ENCODE measurements at regions not wholly inside any gene's neighbourhood (a gene's known extent, or its start where the extent isn't known, plus 50 kb on each side); places are given as distances from the start of the nearest gene placed in this dataset.
A peak's percentile ranks its signal among the peaks of the same experiment; 100 is the strongest.
"Not testable (repeated sequence)": the region's sequence is repeated elsewhere in the genome, so short reads cannot be mapped to it uniquely, and the experiment has no call there.

GRCh38 chr21:38114717-38115333 is 142.0 kb upstream of the KCNJ15 start:
- DNase-seq (ENCODE audit: low spot score), result no peak

GRCh38 chr21:38115870-38116269 is 140.9 kb upstream of the KCNJ15 start:
- DNase-seq (ENCODE audit: low spot score), result no peak

GRCh38 chr21:38119793-38120192 is 137.0 kb upstream of the KCNJ15 start:
- DNase-seq (ENCODE audit: low spot score), result no peak

GRCh38 chr21:38120679-38120983 is 136.2 kb upstream of the KCNJ15 start:
- DNase-seq (ENCODE audit: low spot score), result not testable (repeated sequence)

- DNase-seq (ENCODE audit: low spot score), result no peak
These were observed 135.6 kb upstream of the KCNJ15 start for GRCh38 chr21:38120984-38121855.

GRCh38 chr21:38121888-38122720 is 134.7 kb upstream of the KCNJ15 start:
- no peak for DNase-seq (ENCODE audit: low spot score)

GRCh38 chr21:38123626-38124025 is 133.2 kb upstream of the KCNJ15 start:
- no peak for DNase-seq (ENCODE audit: low spot score)

- peak; percentile 64 for DNase-seq (ENCODE audit: low spot score)
These were observed 130.0 kb upstream of the KCNJ15 start for GRCh38 chr21:38126666-38127303.

GRCh38 chr21:38129711-38130110 is 127.1 kb upstream of the KCNJ15 start:
- no peak for DNase-seq (ENCODE audit: low spot score)

GRCh38 chr21:38133240-38133639 is 123.6 kb upstream of the KCNJ15 start:
- DNase-seq (ENCODE audit: low spot score), result no peak

- DNase-seq (ENCODE audit: low spot score), result no peak
These were observed 122.5 kb upstream of the KCNJ15 start for GRCh38 chr21:38134084-38134873.

GRCh38 chr21:38136201-38136600 is 120.6 kb upstream of the KCNJ15 start:
- DNase-seq (ENCODE audit: low spot score), result no peak

- no peak for DNase-seq (ENCODE audit: low spot score)
These were observed 117.2 kb upstream of the KCNJ15 start for GRCh38 chr21:38139380-38140168.

GRCh38 chr21:38140207-38140903 is 116.4 kb upstream of the KCNJ15 start:
- DNase-seq (ENCODE audit: low spot score), result peak; percentile 5

- DNase-seq (ENCODE audit: low spot score), result no peak
These were observed 114.6 kb upstream of the KCNJ15 start for GRCh38 chr21:38142224-38142623.

GRCh38 chr21:38144193-38144592 is 112.6 kb upstream of the KCNJ15 start:
- no peak for DNase-seq (ENCODE audit: low spot score)

- no peak for DNase-seq (ENCODE audit: low spot score)
These were observed 111.7 kb upstream of the KCNJ15 start for GRCh38 chr21:38145104-38145503.

GRCh38 chr21:38147391-38147790 is 109.4 kb upstream of the KCNJ15 start:
- no peak for DNase-seq (ENCODE audit: low spot score)

GRCh38 chr21:38148046-38148445 is 108.7 kb upstream of the KCNJ15 start:
- no peak for DNase-seq (ENCODE audit: low spot score)

GRCh38 chr21:38151021-38151645 is 105.7 kb upstream of the KCNJ15 start:
- no peak for DNase-seq (ENCODE audit: low spot score)
